HG03565 (cell line): ENCODE measurements at regions not wholly inside any gene's neighbourhood (a gene's known extent, or its start where the extent isn't known, plus 50 kb on each side); places are given as distances from the start of the nearest gene placed in this dataset.
"Not testable (repeated sequence)": the region's sequence is repeated elsewhere in the genome, so short reads cannot be mapped to it uniquely, and the experiment has no call there.

Source experiments
- ATAC-seq: cut with Tn5 transposase; IDR thresholded peaks from one replicate; pipeline ENCODE4 v1.9.1; 2021; ENCODE audit warnings: mild to moderate bottlenecking, moderate library complexity; ENCODE audit not compliant: unreplicated experiment

GRCh38 chr13:88670509-88670908, 999.3 kb downstream of the SLITRK5 start:
- ATAC-seq = no peak

GRCh38 chr13:88674841-88675240, 1003.7 kb downstream of the SLITRK5 start:
- ATAC-seq = no peak

GRCh38 chr13:88675347-88675996, 1004.3 kb downstream of the SLITRK5 start:
- no peak for ATAC-seq

GRCh38 chr13:88676016-88676415, 1004.8 kb downstream of the SLITRK5 start:
- ATAC-seq = no peak

GRCh38 chr13:88685459-88685858, 1014.3 kb downstream of the SLITRK5 start:
- no peak for ATAC-seq

GRCh38 chr13:88701551-88701950, 1030.4 kb downstream of the SLITRK5 start:
- no peak for ATAC-seq

GRCh38 chr13:88704600-88705275, 1033.6 kb downstream of the SLITRK5 start:
- ATAC-seq = no peak

- no peak for ATAC-seq
These were observed 1036.5 kb downstream of the SLITRK5 start for GRCh38 chr13:88707646-88708045.

GRCh38 chr13:88717946-88718345, 1046.8 kb downstream of the SLITRK5 start:
- ATAC-seq = no peak

GRCh38 chr13:88718781-88719180, 1047.6 kb downstream of the SLITRK5 start:
- no peak for ATAC-seq

- ATAC-seq = no peak
These were observed 1054.9 kb downstream of the SLITRK5 start for GRCh38 chr13:88726075-88726474.

GRCh38 chr13:88727236-88727635, 1056.1 kb downstream of the SLITRK5 start:
- ATAC-seq = not testable (repeated sequence)

- ATAC-seq = no peak
These were observed 1058.4 kb downstream of the SLITRK5 start for GRCh38 chr13:88729605-88730004.

GRCh38 chr13:88736026-88736425, 1064.9 kb downstream of the SLITRK5 start:
- ATAC-seq = no peak

- ATAC-seq = no peak
These were observed 1068.0 kb downstream of the SLITRK5 start for GRCh38 chr13:88739195-88739594.

GRCh38 chr13:88744289-88744688, 1073.1 kb downstream of the SLITRK5 start:
- no peak for ATAC-seq

GRCh38 chr13:88745011-88745410, 1073.8 kb downstream of the SLITRK5 start:
- ATAC-seq = no peak

- ATAC-seq = no peak
These were observed 1080.9 kb downstream of the SLITRK5 start for GRCh38 chr13:88752041-88752440.

- no peak for ATAC-seq
These were observed 1083.0 kb downstream of the SLITRK5 start for GRCh38 chr13:88754141-88754540.

GRCh38 chr13:88761145-88761544, 1090.0 kb downstream of the SLITRK5 start:
- ATAC-seq = no peak

- ATAC-seq = no peak
These were observed 1092.9 kb downstream of the SLITRK5 start for GRCh38 chr13:88764103-88764502.

- ATAC-seq = no peak
These were observed 1129.3 kb downstream of the SLITRK5 start for GRCh38 chr13:88800505-88800904.

- no peak for ATAC-seq
These were observed 1130.2 kb downstream of the SLITRK5 start for GRCh38 chr13:88801361-88801760.
